NB4 (cell line): ENCODE measurements at regions not wholly inside any gene's neighbourhood (a gene's known extent, or its start where the extent isn't known, plus 50 kb on each side); places are given as distances from the start of the nearest gene placed in this dataset.

Source experiments
- CTCF ChIP-seq: IDR thresholded peaks from one replicate; pipeline ENCODE4 v1.5.1; 2012; ENCODE audit warnings: low read depth, low read length
- MAX ChIP-seq: IDR thresholded peaks from 2 replicates; pipeline ENCODE4 v1.6.1; 2011; ENCODE audit warnings: low read depth, low read length
- MYC ChIP-seq: IDR thresholded peaks from 2 replicates; pipeline ENCODE4 v1.6.1; 2011; ENCODE audit warnings: low read depth, low read length
- POLR2A ChIP-seq: IDR thresholded peaks from 2 replicates; pipeline ENCODE4 v1.6.1; 2011; ENCODE audit warnings: mild to moderate bottlenecking; ENCODE audit not compliant: insufficient read length; ENCODE audit errors: extremely low read depth

- TF ChIP-seq CTCF (no peak), POLR2A (no peak), MYC (no peak), MAX (no peak)
Observed at GRCh38 chr2:132252894-132253264, 91.1 kb upstream of the ANKRD30BL start.
